ENCODE measurements at regions not wholly inside any gene's neighbourhood (a gene's known extent, or its start where the extent isn't known, plus 50 kb on each side); places are given as distances from the start of the nearest gene placed in this dataset.

- Mint-ChIP-seq H3K27me3 (ENCODE audit: low read depth) (no peaks in the 10 kb centered on the region), H3K36me3 (ENCODE audit: low read depth) (no peaks in the 10 kb centered on the region), H3K4me1 (ENCODE audit: low read depth) (peaks cover 32% of the 10 kb centered on the region), H3K9me3 (no peaks in the 10 kb centered on the region), H3K27ac (peak overlapping the region; percentile 46), H3K4me3 (no peak overlapping the region)
- DNase-seq, result no peak
- intact Hi-C loops (cut with micrococcal nuclease), result no loop called here
- CTCF ChIA-PET, result no interaction called here
These were observed 203.0 kb upstream of the GPR101 start for GRCh38 chrX:137236837-137237236.

GRCh38 chrX:137234651-137235402, 201.0 kb upstream of the GPR101 start:
- Mint-ChIP-seq H3K27me3 (ENCODE audit: low read depth) (no peaks in the 10 kb centered on the region), H3K4me3 (no peak overlapping the region), H3K4me1 (ENCODE audit: low read depth) (peaks cover 32% of the 10 kb centered on the region), H3K9me3 (no peaks in the 10 kb centered on the region), H3K27ac (no peak overlapping the region), H3K36me3 (ENCODE audit: low read depth) (no peaks in the 10 kb centered on the region)
- intact Hi-C loops (cut with micrococcal nuclease), result no loop called here
- DNase-seq, result peak; percentile 15
- CTCF ChIA-PET, result no interaction called here

GRCh38 chrX:137233478-137233877, 199.7 kb upstream of the GPR101 start:
- Mint-ChIP-seq H3K36me3 (ENCODE audit: low read depth) (no peaks in the 10 kb centered on the region), H3K4me3 (no peak overlapping the region), H3K9me3 (no peaks in the 10 kb centered on the region), H3K27ac (no peak overlapping the region), H3K27me3 (ENCODE audit: low read depth) (no peaks in the 10 kb centered on the region), H3K4me1 (ENCODE audit: low read depth) (peaks cover 32% of the 10 kb centered on the region)
- CTCF ChIA-PET, result no interaction called here
- intact Hi-C loops (cut with micrococcal nuclease), result no loop called here
- DNase-seq, result no peak

GRCh38 chrX:137227151-137227550, 193.4 kb upstream of the GPR101 start:
- H3K9me3 Mint-ChIP-seq, result no peaks in the 10 kb centered on the region
- H3K27ac Mint-ChIP-seq, result no peak overlapping the region
- CTCF ChIA-PET, result no interaction called here
- DNase-seq, result no peak
- H3K27me3 Mint-ChIP-seq (ENCODE audit: low read depth), result no peaks in the 10 kb centered on the region
- no peak overlapping the region for H3K4me3 Mint-ChIP-seq
- intact Hi-C loops (cut with micrococcal nuclease), result no loop called here
- H3K4me1 Mint-ChIP-seq (ENCODE audit: low read depth), result no peaks in the 10 kb centered on the region
- no peaks in the 10 kb centered on the region for H3K36me3 Mint-ChIP-seq (ENCODE audit: low read depth)

GRCh38 chrX:137215467-137215866, 181.7 kb upstream of the GPR101 start:
- DNase-seq, result no peak
- H3K36me3 Mint-ChIP-seq (ENCODE audit: low read depth), result no peaks in the 10 kb centered on the region
- no peaks in the 10 kb centered on the region for H3K27me3 Mint-ChIP-seq (ENCODE audit: low read depth)
- CTCF ChIA-PET, result interaction anchor here (0.6 kb wide), 1 partner anchor 1111 kb away, joined by 3 read pairs; no protein-coding TSS in a partner anchor
- peaks cover 5% of the 10 kb centered on the region for H3K9me3 Mint-ChIP-seq
- no peak overlapping the region for H3K27ac Mint-ChIP-seq
- H3K4me3 Mint-ChIP-seq, result no peak overlapping the region
- intact Hi-C loops (cut with micrococcal nuclease), result no loop called here
- no peaks in the 10 kb centered on the region for H3K4me1 Mint-ChIP-seq (ENCODE audit: low read depth)

- no peaks in the 10 kb centered on the region for H3K36me3 Mint-ChIP-seq (ENCODE audit: low read depth)
- intact Hi-C loops (cut with micrococcal nuclease), result no loop called here
- no peak overlapping the region for H3K4me3 Mint-ChIP-seq
- no peaks in the 10 kb centered on the region for H3K27me3 Mint-ChIP-seq (ENCODE audit: low read depth)
- no peak overlapping the region for H3K27ac Mint-ChIP-seq
- no peak for DNase-seq
- CTCF ChIA-PET, result interaction anchor here (0.6 kb wide), 1 partner anchor 58 kb away, joined by 3 read pairs; no protein-coding TSS in a partner anchor
- H3K4me1 Mint-ChIP-seq (ENCODE audit: low read depth), result no peaks in the 10 kb centered on the region
- peaks cover 5% of the 10 kb centered on the region for H3K9me3 Mint-ChIP-seq
These were observed 178.4 kb upstream of the GPR101 start for GRCh38 chrX:137212078-137212632.

- CTCF ChIA-PET, result no interaction called here
- no peaks in the 10 kb centered on the region for H3K27me3 Mint-ChIP-seq (ENCODE audit: low read depth)
- intact Hi-C loops (cut with micrococcal nuclease), result loop anchor here (10.0 kb wide), 1 partner anchor 143 kb away; no protein-coding TSS in a partner anchor
- no peak overlapping the region for H3K27ac Mint-ChIP-seq
- DNase-seq, result no peak
- H3K36me3 Mint-ChIP-seq (ENCODE audit: low read depth), result no peaks in the 10 kb centered on the region
- H3K4me1 Mint-ChIP-seq (ENCODE audit: low read depth), result peaks cover 4% of the 10 kb centered on the region
- H3K9me3 Mint-ChIP-seq, result no peaks in the 10 kb centered on the region
- no peak overlapping the region for H3K4me3 Mint-ChIP-seq
These were observed 164.2 kb upstream of the GPR101 start for GRCh38 chrX:137198040-137198439.

- no peak for DNase-seq
- intact Hi-C loops (cut with micrococcal nuclease), result loop anchor here (10.0 kb wide), 1 partner anchor 141 kb away; no protein-coding TSS in a partner anchor
- CTCF ChIA-PET, result interaction anchor here (3.4 kb wide), 1 partner anchor 29 kb away, joined by 23 read pairs; no protein-coding TSS in a partner anchor
- Mint-ChIP-seq H3K4me1 (ENCODE audit: low read depth) (peaks cover 2% of the 10 kb centered on the region), H3K27ac (no peak overlapping the region), H3K9me3 (no peaks in the 10 kb centered on the region), H3K4me3 (no peak overlapping the region), H3K36me3 (ENCODE audit: low read depth) (no peaks in the 10 kb centered on the region), H3K27me3 (ENCODE audit: low read depth) (no peaks in the 10 kb centered on the region)
These were observed 162.2 kb upstream of the GPR101 start for GRCh38 chrX:137195991-137196390.

- CTCF ChIA-PET, result interaction anchor here (0.7 to 3.4 kb wide), 3 partner anchors 23 to 38 kb away, joined by 3 to 23 read pairs (median 5); no protein-coding TSS in a partner anchor
- H3K27ac Mint-ChIP-seq, result no peak overlapping the region
- no peaks in the 10 kb centered on the region for H3K36me3 Mint-ChIP-seq (ENCODE audit: low read depth)
- no peaks in the 10 kb centered on the region for H3K27me3 Mint-ChIP-seq (ENCODE audit: low read depth)
- H3K4me3 Mint-ChIP-seq, result no peak overlapping the region
- H3K9me3 Mint-ChIP-seq, result no peaks in the 10 kb centered on the region
- peaks cover 2% of the 10 kb centered on the region for H3K4me1 Mint-ChIP-seq (ENCODE audit: low read depth)
- DNase-seq, result no peak
- intact Hi-C loops (cut with micrococcal nuclease), result loop anchor here (10.0 kb wide), 1 partner anchor 140 kb away; no protein-coding TSS in a partner anchor
These were observed 161.5 kb upstream of the GPR101 start for GRCh38 chrX:137195296-137195695.

- no peak overlapping the region for H3K4me3 Mint-ChIP-seq
- intact Hi-C loops (cut with micrococcal nuclease), result loop anchor here (1.0 to 10.0 kb wide), 2 partner anchors 139 to 240 kb away; no protein-coding TSS in a partner anchor
- H3K9me3 Mint-ChIP-seq, result no peaks in the 10 kb centered on the region
- H3K27me3 Mint-ChIP-seq (ENCODE audit: low read depth), result no peaks in the 10 kb centered on the region
- peaks cover 2% of the 10 kb centered on the region for H3K4me1 Mint-ChIP-seq (ENCODE audit: low read depth)
- H3K36me3 Mint-ChIP-seq (ENCODE audit: low read depth), result no peaks in the 10 kb centered on the region
- DNase-seq, result peak; percentile 36
- CTCF ChIA-PET, result interaction anchor here (1.1 to 3.4 kb wide), 4 partner anchors 15 to 142 kb away, joined by 3 to 23 read pairs (median 4); no protein-coding TSS in a partner anchor
- no peak overlapping the region for H3K27ac Mint-ChIP-seq
These were observed 160.4 kb upstream of the GPR101 start for GRCh38 chrX:137194164-137194563.

GRCh38 chrX:137187540-137187939, 153.7 kb upstream of the GPR101 start:
- Mint-ChIP-seq H3K27ac (no peak overlapping the region), H3K4me1 (ENCODE audit: low read depth) (no peaks in the 10 kb centered on the region), H3K4me3 (no peak overlapping the region), H3K9me3 (no peaks in the 10 kb centered on the region), H3K27me3 (ENCODE audit: low read depth) (no peaks in the 10 kb centered on the region), H3K36me3 (ENCODE audit: low read depth) (no peaks in the 10 kb centered on the region)
- intact Hi-C loops (cut with micrococcal nuclease), result no loop called here
- no peak for DNase-seq
- CTCF ChIA-PET, result interaction anchor here (0.6 kb wide), 1 partner anchor 218 kb away, joined by 3 read pairs; no protein-coding TSS in a partner anchor

GRCh38 chrX:137178392-137178791, 144.6 kb upstream of the GPR101 start:
- no peak for DNase-seq
- Mint-ChIP-seq H3K27ac (no peak overlapping the region), H3K27me3 (ENCODE audit: low read depth) (no peaks in the 10 kb centered on the region), H3K4me1 (ENCODE audit: low read depth) (no peaks in the 10 kb centered on the region), H3K36me3 (ENCODE audit: low read depth) (no peaks in the 10 kb centered on the region), H3K4me3 (no peak overlapping the region), H3K9me3 (no peaks in the 10 kb centered on the region)
- intact Hi-C loops (cut with micrococcal nuclease), result loop anchor here (10.0 kb wide), 1 partner anchor 84 kb away; no protein-coding TSS in a partner anchor
- CTCF ChIA-PET, result interaction anchor here (0.9 kb wide), 1 partner anchor 9 kb away, joined by 3 read pairs; no protein-coding TSS in a partner anchor

Data from activated naive CD4-positive, alpha-beta T cell treated with anti-CD3 and anti-CD28 coated beads for 36 hours (primary cell).